GM23248 (cell line): ENCODE measurements at regions not wholly inside any gene's neighbourhood (a gene's known extent, or its start where the extent isn't known, plus 50 kb on each side); places are given as distances from the start of the nearest gene placed in this dataset.

ENCODE experiments used
- DNase-seq: peaks from one replicate; pipeline ENCODE4 v3.0.0-alpha.2; 2015
- H2AFZ ChIP-seq: fragments of 200-600 bp; sonication (generic); 2 replicates; pipeline ENCODE4 v1.6.1; 2016; ENCODE audit warnings: antibody characterized with exemption
- H3F3A ChIP-seq: fragments of 200-600 bp; sonication (generic); 2 replicates; pipeline ENCODE4 v1.6.1; 2016; ENCODE audit warnings: mild to moderate bottlenecking, antibody characterized with exemption, mixed run types; ENCODE audit not compliant: insufficient read depth
- H3K27ac ChIP-seq: fragments of 200-600 bp; sonication (generic); 2 replicates; pipeline ENCODE4 v1.5.1; 2016; ENCODE audit warnings: mild to moderate bottlenecking
- H3K27me3 ChIP-seq: fragments of 200-600 bp; sonication (generic); replicated peaks from 2 replicates; pipeline ENCODE4 v1.6.1; 2016; ENCODE audit warnings: mild to moderate bottlenecking; ENCODE audit not compliant: insufficient read depth
- H3K36me3 ChIP-seq: fragments of 200-600 bp; sonication (generic); 2 replicates; pipeline ENCODE4 v1.6.1; 2016; ENCODE audit warnings: low read depth, mild to moderate bottlenecking
- H3K4me1 ChIP-seq: fragments of 200-600 bp; sonication (generic); 2 replicates; pipeline ENCODE4 v1.6.1; 2016; ENCODE audit warnings: mild to moderate bottlenecking; ENCODE audit not compliant: insufficient read depth
- H3K4me2 ChIP-seq: fragments of 200-600 bp; sonication (generic); one replicate; pipeline ENCODE4 v1.6.1; 2016; ENCODE audit warnings: mild to moderate bottlenecking; ENCODE audit not compliant: unreplicated experiment
- H3K4me3 ChIP-seq: fragments of 200-600 bp; sonication (generic); 2 replicates; pipeline ENCODE4 v1.5.1; 2016; ENCODE audit warnings: mild to moderate bottlenecking
- H3K79me2 ChIP-seq: fragments of 200-600 bp; sonication (generic); 2 replicates; pipeline ENCODE4 v1.6.1; 2016; ENCODE audit warnings: mild to moderate bottlenecking; ENCODE audit not compliant: insufficient read depth
- H3K9ac ChIP-seq: fragments of 200-600 bp; sonication (generic); 2 replicates; pipeline ENCODE4 v1.6.1; 2016; ENCODE audit warnings: mild to moderate bottlenecking
- H3K9me2 ChIP-seq: fragments of 200-600 bp; sonication (generic); 2 replicates; pipeline ENCODE4 v1.6.1; 2016; ENCODE audit warnings: mixed run types, mild to moderate bottlenecking, moderate library complexity; ENCODE audit not compliant: insufficient read depth
- H3K9me3 ChIP-seq: fragments of 200-600 bp; sonication (generic); one replicate; pipeline ENCODE4 v1.6.1; 2017; ENCODE audit warnings: low read depth
- H4K20me1 ChIP-seq: fragments of 200-600 bp; sonication (generic); 2 replicates; pipeline ENCODE4 v1.6.0; 2016; ENCODE audit not compliant: insufficient read depth
- EZH2 ChIP-seq: fragments of 200-600 bp; sonication (generic); IDR thresholded peaks from 2 replicates; pipeline ENCODE4 v1.6.1; 2018; ENCODE audit warnings: antibody characterized with exemption, mild to moderate bottlenecking; ENCODE audit not compliant: insufficient read depth, poor library complexity, severe bottlenecking
- EZH2phosphoT487 ChIP-seq: fragments of 200-600 bp; sonication (generic); IDR thresholded peaks from 2 replicates; pipeline ENCODE4 v1.6.1; 2018; ENCODE audit warnings: antibody characterized with exemption, moderate library complexity, mild to moderate bottlenecking, low read depth; ENCODE audit not compliant: insufficient read depth
- WGBS, 2 experiments: methylation state at CpG; one replicate each; pipeline ENCODE4 v1.1.6; 2015 to 2017; ENCODE audit warnings: low lambda C conversion rate in 2 of 2, low coverage in 1 of 2; ENCODE audit errors: missing lambda C conversion rate in 2 of 2; 5-methylcytosine and 5-hydroxymethylcytosine counted together
- in situ Hi-C: fragments of 300-500 bp; cut with MboI; formaldehyde crosslinking; loops from 2 replicates; pipeline ENCODE4 v1.15.0; 2020

- Histone ChIP-seq H3K79me2 (no peaks in the 10 kb centered on the region), H3K4me2 (no peak overlapping the region), H2AFZ (no peak overlapping the region), H3K4me3 (no peak overlapping the region), H3F3A (no peaks in the 10 kb centered on the region), H4K20me1 (no peaks in the 10 kb centered on the region), H3K36me3 (no peaks in the 10 kb centered on the region), H3K27me3 (no peaks in the 10 kb centered on the region), H3K4me1 (no peaks in the 10 kb centered on the region), H3K9me3 (no peaks in the 10 kb centered on the region), H3K9me2 (no peaks in the 10 kb centered on the region), H3K9ac (no peak overlapping the region), H3K27ac (no peak overlapping the region)
- TF ChIP-seq EZH2phosphoT487 (no peak), EZH2 (no peak)
- no peak for DNase-seq
- in situ Hi-C loops, result no loop called here
Observed at GRCh38 chr4:22045051-22045630, 96.6 kb upstream of the KCNIP4 start.

GRCh38 chr4:22031423-22031822 lies 82.9 kb upstream of the KCNIP4 start:
- in situ Hi-C loops, result no loop called here
- WGBS, 2 experiments, result 3 to 5% methylated on average over 1 of the region's 1 CpG
- no peaks in the 10 kb centered on the region for H3K36me3 ChIP-seq
- H3K9me2 ChIP-seq, result no peaks in the 10 kb centered on the region
- 0 out of 2 replicates have a peak overlapping the region, but pooled peaks have one; percentile 8 for H2AFZ ChIP-seq
- no peaks in the 10 kb centered on the region for H3K4me1 ChIP-seq
- H4K20me1 ChIP-seq, result no peaks in the 10 kb centered on the region
- H3K4me2 ChIP-seq, result no peak overlapping the region
- no peak for DNase-seq
- no peak overlapping the region for H3K27ac ChIP-seq
- H3F3A ChIP-seq, result no peaks in the 10 kb centered on the region
- H3K4me3 ChIP-seq, result no peak overlapping the region
- TF ChIP-seq EZH2phosphoT487 (no peak), EZH2 (no peak)
- peaks cover 4% of the 10 kb centered on the region for H3K9me3 ChIP-seq
- H3K27me3 ChIP-seq, result no peaks in the 10 kb centered on the region
- H3K79me2 ChIP-seq, result no peaks in the 10 kb centered on the region
- no peak overlapping the region for H3K9ac ChIP-seq

DNA sequence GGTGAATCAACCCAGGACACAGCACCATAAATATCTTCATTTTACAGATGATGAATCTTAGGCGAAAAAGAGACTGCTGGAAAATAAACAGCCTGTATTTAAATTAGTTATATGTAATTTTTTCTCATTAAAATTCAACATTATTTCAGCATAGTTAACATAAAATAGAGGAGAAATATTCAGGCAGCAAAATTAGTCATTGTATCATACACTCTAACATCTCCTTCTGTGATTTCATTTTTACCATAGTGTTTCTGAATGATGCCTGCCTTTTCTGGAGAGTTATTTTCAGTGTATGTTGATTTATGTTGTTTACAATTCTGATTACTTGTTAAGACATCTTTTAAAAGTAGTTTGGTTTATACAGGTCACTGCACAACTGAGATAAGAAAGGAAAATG lies 82.3 kb upstream of the KCNIP4 start:
- Histone ChIP-seq H3K9me2 (no peaks in the 10 kb centered on the region), H2AFZ (no peak overlapping the region), H3K27me3 (no peaks in the 10 kb centered on the region), H3K36me3 (no peaks in the 10 kb centered on the region), H4K20me1 (no peaks in the 10 kb centered on the region), H3K4me3 (no peak overlapping the region), H3K9me3 (peaks cover 6% of the 10 kb centered on the region), H3K9ac (no peak overlapping the region), H3K27ac (no peak overlapping the region), H3K4me1 (no peaks in the 10 kb centered on the region), H3K79me2 (no peaks in the 10 kb centered on the region), H3K4me2 (no peak overlapping the region), H3F3A (no peaks in the 10 kb centered on the region)
- 25 to 28% methylated on average over 1 of the region's 1 CpG for WGBS, 2 experiments
- TF ChIP-seq EZH2 (no peak), EZH2phosphoT487 (no peak)
- in situ Hi-C loops, result no loop called here
- no peak for DNase-seq

DNA sequence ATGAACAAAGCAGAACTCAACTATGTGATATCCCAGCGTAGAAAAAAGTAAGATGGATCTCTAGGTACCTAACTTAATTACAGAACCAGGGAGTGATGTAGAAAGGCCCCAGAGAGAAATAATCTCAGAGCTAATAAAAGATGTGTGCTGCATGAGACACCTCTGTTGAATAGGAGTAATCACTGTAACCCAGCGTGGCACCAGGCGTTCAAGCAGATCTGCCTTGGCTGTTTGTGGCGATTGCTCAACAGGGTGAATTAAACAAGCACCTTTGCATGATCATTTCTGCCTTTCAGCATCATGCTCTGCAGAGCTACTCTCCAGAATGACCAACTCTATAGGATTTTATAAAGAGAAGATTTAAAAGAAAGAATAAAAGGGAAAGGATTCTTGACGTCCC lies 81.7 kb upstream of the KCNIP4 start:
- in situ Hi-C loops, result no loop called here

DNA sequence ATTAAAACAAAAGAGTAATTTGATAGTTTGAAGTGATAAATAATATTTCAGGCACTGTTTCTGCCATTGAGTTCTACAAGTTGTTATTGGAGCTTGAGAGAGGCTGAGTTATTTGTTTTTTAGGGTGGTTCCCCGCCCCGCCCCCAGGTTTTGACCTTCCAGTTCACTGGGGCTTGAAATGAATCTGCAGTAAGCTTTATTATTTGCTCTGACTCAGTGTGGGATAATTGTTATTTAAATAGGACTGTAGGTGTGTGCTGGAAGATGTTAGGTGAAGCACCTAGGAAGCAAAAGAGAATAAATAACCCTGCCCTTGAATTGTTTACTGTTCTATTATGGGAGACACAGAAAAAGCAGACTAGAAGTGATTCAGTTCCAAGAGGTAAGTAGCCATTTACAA lies 81.2 kb upstream of the KCNIP4 start:
- Histone ChIP-seq H2AFZ (no peak overlapping the region), H3K79me2 (no peaks in the 10 kb centered on the region), H3K27me3 (no peaks in the 10 kb centered on the region), H3K27ac (no peak overlapping the region), H3K9ac (no peak overlapping the region), H3F3A (no peaks in the 10 kb centered on the region), H3K36me3 (no peaks in the 10 kb centered on the region), H3K9me3 (peaks cover 6% of the 10 kb centered on the region), H3K4me3 (no peak overlapping the region), H3K4me1 (no peaks in the 10 kb centered on the region), H4K20me1 (no peaks in the 10 kb centered on the region), H3K4me2 (no peak overlapping the region), H3K9me2 (no peaks in the 10 kb centered on the region)
- in situ Hi-C loops, result no loop called here
- TF ChIP-seq EZH2 (no peak), EZH2phosphoT487 (no peak)
- whole genome bisulfite sequencing, 2 experiments, result 88 to 96% methylated on average over 2 of the region's 2 CpGs
- no peak for DNase-seq

More for the DNA sequence above, 81.7 kb upstream of the KCNIP4 start:
- 84 to 89% methylated on average over 5 of the region's 5 CpGs for WGBS, 2 experiments
- H3K79me2 ChIP-seq, result no peaks in the 10 kb centered on the region
- H3K9me2 ChIP-seq, result no peaks in the 10 kb centered on the region
- no peak overlapping the region for H2AFZ ChIP-seq
- TF ChIP-seq EZH2phosphoT487 (no peak), EZH2 (no peak)
- H3F3A ChIP-seq, result no peaks in the 10 kb centered on the region
- peaks cover 6% of the 10 kb centered on the region for H3K9me3 ChIP-seq
- H4K20me1 ChIP-seq, result no peaks in the 10 kb centered on the region
- no peaks in the 10 kb centered on the region for H3K27me3 ChIP-seq
- DNase-seq, result no peak
- no peak overlapping the region for H3K4me2 ChIP-seq
- no peaks in the 10 kb centered on the region for H3K4me1 ChIP-seq
- H3K4me3 ChIP-seq, result no peak overlapping the region
- H3K36me3 ChIP-seq, result no peaks in the 10 kb centered on the region
- no peak overlapping the region for H3K27ac ChIP-seq
- H3K9ac ChIP-seq, result no peak overlapping the region
